ENCODE measurements at regions not wholly inside any gene's neighbourhood (a gene's known extent, or its start where the extent isn't known, plus 50 kb on each side); places are given as distances from the start of the nearest gene placed in this dataset.

GRCh38 chr5:145365464-145365863 lies 469.7 kb downstream of the PRELID2 start:
- DNase-seq (ENCODE audit: low spot score): no peak

DNA sequence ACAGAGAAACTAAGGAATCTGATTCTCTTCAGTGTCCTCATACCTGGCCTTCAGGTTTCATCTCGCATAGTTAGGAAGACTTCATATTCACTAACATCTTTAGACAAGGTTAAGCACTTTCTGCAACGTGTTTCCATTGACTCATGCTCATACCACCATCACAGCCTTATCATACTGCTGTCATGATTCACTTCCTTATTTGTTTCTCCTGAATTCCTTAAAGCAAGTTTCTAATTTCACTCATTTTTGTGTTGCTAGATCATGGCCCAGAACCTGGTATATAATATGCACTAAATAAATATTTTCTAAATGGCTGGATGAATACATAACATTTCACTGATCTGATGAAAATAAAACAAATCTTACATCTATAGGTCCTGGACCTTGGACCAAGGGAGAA lies 472.9 kb downstream of the PRELID2 start:
- DNase-seq (ENCODE audit: low spot score): no peak

- DNase-seq (ENCODE audit: low spot score): no peak
Measured at GRCh38 chr5:145360936-145361335, 474.2 kb downstream of the PRELID2 start.

GRCh38 chr5:145350513-145350912 lies 484.6 kb downstream of the PRELID2 start:
- no peak for DNase-seq (ENCODE audit: low spot score)

DNA sequence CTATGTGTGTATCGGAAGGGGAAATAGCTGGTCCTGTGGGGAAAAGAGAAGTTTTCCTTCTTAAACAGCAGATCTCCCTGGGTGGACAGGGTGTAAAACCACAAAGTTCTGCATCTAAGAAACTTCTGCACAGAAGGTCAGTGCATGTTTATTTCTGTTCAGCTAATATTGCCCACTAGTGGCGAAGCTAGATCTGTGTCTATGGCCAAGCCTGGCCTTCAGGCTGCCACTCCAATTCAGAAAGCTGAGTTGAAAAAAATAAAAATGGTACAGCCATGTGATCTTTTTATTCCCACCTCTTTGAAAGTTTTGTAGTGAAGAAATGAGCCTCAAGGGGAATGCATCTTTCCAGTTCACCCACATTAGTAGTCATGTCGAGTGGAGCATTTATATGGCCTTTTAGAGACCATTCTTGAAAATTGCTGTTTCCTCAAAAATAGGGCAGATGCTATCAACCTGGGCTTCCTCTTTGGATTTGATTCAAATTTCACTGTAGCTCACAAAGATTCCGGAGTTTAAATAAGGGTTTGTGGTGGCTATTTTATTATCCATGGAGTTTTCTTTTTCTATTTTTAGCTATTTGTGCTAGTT lies 488.0 kb downstream of the PRELID2 start:
- no peak for DNase-seq (ENCODE audit: low spot score)

DNA sequence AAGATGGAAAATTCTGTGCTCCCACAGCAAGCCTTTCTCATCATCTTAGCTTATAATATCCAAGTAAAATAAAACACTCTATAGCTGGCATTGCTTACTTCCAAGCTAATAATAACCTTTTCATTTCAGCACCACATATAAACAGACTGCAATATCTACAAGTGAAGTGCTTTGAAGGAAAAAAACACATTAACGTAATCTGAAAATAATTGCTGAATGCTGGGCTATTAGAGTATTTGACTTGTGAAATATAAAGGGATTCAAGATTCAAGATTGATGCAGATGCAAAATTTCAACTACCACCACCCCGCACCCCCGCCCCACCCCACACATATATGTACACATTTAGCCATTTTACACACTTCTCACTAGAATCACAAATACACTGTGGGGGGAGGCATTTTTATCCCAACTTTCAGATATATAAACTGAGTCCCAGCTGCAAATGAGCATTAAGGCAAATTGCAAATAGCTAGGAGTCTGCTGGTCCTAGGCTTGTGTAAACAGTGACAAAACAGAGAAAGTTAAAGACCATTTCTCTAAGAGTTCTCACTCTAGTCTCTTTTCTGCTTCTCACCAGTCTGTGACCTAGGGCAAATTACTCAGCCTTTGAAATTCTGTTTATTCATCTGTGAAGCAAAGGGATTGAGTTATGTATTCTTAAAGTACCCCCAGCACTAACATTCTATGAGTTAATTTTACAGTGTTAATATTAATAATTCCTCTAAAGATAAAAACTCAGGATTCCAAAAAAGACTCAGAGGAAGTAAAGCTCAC lies 489.4 kb downstream of the PRELID2 start:
- DNase-seq (ENCODE audit: low spot score): no peak

DNA sequence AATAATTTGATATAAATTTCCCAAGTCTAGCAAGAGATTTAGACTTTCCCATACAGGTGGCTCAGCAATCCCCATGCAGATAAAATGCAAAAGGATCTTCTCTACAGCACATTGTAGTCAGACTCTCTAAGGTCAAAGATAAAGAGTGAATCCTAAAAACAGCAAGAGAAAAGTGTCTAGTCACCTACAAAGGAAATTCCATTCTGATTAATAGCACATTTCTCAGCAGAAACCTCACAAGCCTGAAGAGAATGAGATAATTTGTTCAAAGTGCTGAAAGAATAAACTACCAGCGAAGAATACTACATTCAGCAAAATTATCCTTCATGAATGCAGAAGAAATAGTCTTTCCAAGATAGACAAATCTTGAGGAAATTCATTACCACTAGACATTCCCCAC lies 493.3 kb downstream of the PRELID2 start:
- no peak for DNase-seq (ENCODE audit: low spot score)

DNA sequence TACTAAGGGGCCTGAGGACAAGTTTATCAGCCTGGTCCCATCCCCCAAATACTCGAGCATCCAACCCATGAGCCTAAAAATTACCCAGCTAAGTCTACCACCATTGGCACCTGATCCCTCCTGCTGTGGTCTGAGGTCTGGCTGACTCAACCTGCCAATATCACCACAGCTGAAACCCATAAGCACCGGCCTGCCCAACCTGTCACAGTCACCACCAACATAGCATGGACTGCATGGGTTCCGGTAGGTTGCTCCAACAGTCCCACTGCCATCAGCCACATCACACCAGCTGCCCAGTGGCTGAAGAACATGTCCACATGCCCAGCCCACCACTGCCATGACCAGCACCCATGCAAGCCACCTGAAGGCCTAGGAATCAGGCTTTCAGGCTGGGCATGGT lies 495.0 kb downstream of the PRELID2 start:
- DNase-seq (ENCODE audit: low spot score): no peak

- no peak for DNase-seq (ENCODE audit: low spot score)
Measured at GRCh38 chr5:145324767-145325479, 510.2 kb downstream of the PRELID2 start.

GRCh38 chr5:145324101-145324500 lies 511.0 kb downstream of the PRELID2 start:
- no peak for DNase-seq (ENCODE audit: low spot score)

DNA sequence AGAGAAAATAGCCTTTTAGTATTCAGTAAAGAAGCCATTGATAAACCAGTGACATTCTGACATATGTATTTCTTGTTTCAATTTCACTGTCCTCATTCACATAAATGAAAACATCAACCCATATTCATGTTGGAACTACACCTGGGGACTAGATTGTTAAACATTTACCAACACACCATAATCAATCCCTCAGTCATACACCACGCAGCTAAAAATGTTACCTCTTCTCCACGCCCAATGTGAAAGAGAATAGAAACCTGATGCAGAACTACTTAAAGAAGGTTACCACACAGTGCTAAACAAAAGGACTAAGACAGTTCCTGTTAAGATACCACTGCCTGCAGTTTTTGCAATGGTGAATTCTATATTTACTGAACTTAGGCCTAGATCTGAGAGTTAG lies 518.9 kb downstream of the PRELID2 start:
- DNase-seq (ENCODE audit: low spot score): no peak

DNA sequence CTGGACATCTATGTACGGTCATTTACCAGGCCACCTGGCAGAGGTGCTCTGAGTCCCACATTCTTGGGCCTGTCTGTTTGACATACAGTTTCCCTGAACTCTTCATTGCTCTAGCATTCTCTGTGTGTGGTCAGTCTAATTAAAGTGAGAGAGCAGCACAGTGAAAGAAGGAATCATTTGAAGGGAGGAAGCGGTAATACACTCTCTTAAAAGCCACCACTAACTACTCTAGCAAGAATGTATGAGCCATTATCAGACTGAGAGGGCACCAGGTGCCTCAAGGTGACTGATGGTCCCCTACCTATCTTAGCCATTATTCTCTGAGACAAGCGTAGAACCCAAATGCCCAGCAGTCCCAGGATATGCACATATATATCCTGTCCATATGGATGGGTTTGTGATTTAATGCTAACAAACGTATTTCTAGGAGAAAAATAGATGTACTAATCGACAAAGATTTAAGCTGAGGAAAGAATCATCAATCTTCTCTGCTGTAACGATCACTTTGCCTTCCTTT lies 527.2 kb downstream of the PRELID2 start:
- no peak for DNase-seq (ENCODE audit: low spot score)

DNA sequence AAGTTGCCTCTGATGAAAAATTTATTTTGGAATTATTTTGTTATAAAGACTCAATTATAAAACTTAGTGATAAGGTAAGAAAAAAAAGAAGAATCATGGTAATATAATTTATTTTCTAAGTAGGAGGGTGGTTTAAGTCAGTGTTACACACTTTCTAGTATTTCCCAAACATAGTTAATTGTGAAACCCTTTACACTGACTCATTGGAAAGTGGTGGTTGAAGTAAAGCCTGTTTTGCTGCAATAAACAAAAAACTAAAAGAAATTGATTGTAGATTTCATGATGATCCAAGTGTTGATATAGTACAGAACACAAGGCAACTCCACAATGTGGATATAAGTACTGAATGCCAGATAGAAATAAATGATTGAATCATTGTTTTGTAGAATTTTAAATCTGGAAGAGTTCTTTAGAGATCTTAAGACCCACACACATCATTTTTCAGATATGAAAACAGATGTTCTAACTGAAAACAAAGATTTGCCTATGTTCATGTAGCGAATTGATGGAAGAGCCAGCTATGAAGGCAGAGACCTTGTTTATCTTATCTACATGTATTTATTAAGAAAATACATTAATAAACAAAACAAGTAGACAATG lies 539.8 kb downstream of the PRELID2 start:
- no peak for DNase-seq (ENCODE audit: low spot score)

- no peak for DNase-seq (ENCODE audit: low spot score)
Measured at GRCh38 chr5:145294331-145294730, 540.8 kb downstream of the PRELID2 start.

DNA sequence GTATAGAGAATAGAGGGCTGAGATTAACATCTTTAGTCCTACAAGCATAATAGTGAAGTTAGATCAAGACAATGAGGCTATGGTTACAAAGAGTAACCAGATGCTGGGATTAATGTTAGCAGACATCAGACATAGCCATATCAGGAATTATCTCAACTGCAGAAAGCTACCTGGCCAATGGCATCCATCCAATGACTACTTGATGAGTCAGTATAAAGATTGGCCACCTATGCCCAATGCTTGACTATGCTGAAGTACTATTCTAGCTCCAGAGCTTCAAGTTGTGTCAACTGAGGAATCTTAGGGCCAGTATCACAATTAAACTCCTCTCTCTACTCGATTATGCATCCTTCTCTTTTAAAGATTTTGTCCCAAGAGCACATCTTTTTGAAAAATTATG lies 541.4 kb downstream of the PRELID2 start:
- no peak for DNase-seq (ENCODE audit: low spot score)

DNA sequence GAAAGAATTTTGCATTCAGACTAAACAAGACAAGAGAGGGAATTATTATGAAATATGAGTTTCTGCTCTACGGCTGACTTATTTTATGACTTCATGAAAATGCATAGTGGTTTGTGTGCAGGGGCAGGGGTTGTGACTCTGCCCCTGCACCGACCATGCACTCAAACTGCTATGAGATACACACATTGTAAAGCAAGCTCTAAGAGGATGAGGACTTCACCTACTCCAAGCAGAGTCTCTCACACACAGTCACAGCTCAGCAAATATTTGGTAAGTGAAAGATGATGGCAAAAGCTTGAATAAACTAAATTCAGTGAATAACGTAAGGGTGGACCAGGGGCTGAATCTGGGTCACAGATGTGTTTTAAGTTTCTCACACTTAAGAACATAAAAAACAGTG lies 542.9 kb downstream of the PRELID2 start:
- DNase-seq (ENCODE audit: low spot score): no peak

- DNase-seq (ENCODE audit: low spot score): no peak
Measured at GRCh38 chr5:145283141-145283810, 551.9 kb downstream of the PRELID2 start.

GRCh38 chr5:145280806-145281205 lies 554.3 kb downstream of the PRELID2 start:
- no peak for DNase-seq (ENCODE audit: low spot score)

DNA sequence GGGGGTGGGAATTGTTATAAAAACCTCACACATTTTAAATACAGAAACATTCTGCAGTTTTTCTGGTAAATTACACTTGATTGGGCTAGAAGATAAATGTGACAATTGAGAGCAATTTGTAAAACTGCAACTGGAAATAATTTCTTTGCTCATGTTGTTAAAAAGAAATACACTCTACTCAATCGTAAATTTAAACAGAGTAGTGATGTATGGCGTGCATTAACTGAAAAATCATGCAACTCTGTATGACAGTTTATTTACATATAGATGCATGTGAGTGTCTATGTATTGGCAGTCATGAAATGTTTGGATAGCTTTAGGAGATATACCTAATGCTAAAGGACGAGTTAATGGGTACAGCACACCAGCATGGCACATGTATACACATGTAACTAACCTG lies 554.9 kb downstream of the PRELID2 start:
- no peak for DNase-seq (ENCODE audit: low spot score)

- DNase-seq (ENCODE audit: low spot score): no peak
Measured at GRCh38 chr5:145260670-145261069, 574.5 kb downstream of the PRELID2 start.

DNA sequence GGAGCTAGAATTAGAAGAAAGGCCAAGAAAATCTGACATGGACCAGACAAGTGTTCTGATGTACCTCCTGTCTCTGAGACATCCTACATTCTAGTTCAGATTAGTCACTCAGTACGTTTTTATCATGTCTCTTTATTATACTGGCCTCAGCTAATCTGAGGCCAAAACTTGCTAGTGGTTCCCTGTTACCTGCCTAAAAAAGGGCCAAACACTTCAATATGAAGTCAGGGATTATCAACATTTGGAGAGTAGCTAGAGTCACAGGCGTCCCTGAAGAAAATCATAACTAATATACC lies 587.4 kb downstream of the PRELID2 start:
- no peak for DNase-seq (ENCODE audit: low spot score)
